ENCODE measurements at regions not wholly inside any gene's neighbourhood (a gene's known extent, or its start where the extent isn't known, plus 50 kb on each side); places are given as distances from the start of the nearest gene placed in this dataset.
"Not testable (repeated sequence)": the region's sequence is repeated elsewhere in the genome, so short reads cannot be mapped to it uniquely, and the experiment has no call there.

DNA sequence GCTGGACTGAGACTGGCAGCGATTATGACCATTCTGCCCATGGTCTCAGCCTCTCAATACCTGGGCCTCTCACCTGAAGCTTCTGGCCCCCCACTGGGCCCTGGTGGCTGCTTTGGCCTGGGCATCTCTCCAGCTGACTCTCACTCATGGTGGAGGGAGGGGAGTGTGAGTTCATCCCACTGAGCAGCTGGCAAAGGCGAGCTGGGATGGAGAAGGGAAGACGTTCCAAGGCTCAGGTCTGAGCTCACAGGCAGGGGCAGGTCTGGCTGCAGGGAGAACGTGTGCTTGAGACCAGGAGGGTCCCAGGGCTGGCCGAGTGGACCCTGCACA is 103.5 kb downstream of the TMEM121 start:
- CTCF ChIA-PET: no interaction called here
- no peak overlapping the region for H3K27ac ChIP-seq
- no peak for DNase-seq (ENCODE audit: low spot score)
- TF ChIP-seq, protein P1, sequence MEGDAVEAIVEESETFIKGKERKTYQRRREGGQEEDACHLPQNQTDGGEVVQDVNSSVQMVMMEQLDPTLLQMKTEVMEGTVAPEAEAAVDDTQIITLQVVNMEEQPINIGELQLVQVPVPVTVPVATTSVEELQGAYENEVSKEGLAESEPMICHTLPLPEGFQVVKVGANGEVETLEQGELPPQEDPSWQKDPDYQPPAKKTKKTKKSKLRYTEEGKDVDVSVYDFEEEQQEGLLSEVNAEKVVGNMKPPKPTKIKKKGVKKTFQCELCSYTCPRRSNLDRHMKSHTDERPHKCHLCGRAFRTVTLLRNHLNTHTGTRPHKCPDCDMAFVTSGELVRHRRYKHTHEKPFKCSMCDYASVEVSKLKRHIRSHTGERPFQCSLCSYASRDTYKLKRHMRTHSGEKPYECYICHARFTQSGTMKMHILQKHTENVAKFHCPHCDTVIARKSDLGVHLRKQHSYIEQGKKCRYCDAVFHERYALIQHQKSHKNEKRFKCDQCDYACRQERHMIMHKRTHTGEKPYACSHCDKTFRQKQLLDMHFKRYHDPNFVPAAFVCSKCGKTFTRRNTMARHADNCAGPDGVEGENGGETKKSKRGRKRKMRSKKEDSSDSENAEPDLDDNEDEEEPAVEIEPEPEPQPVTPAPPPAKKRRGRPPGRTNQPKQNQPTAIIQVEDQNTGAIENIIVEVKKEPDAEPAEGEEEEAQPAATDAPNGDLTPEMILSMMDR (conservative IDR thresholded peaks at IDR 0.05; ENCODE audit: low read depth): no peak
- POLR2A ChIA-PET (ENCODE audit: low non-redundant PET): no interaction called here

DNA sequence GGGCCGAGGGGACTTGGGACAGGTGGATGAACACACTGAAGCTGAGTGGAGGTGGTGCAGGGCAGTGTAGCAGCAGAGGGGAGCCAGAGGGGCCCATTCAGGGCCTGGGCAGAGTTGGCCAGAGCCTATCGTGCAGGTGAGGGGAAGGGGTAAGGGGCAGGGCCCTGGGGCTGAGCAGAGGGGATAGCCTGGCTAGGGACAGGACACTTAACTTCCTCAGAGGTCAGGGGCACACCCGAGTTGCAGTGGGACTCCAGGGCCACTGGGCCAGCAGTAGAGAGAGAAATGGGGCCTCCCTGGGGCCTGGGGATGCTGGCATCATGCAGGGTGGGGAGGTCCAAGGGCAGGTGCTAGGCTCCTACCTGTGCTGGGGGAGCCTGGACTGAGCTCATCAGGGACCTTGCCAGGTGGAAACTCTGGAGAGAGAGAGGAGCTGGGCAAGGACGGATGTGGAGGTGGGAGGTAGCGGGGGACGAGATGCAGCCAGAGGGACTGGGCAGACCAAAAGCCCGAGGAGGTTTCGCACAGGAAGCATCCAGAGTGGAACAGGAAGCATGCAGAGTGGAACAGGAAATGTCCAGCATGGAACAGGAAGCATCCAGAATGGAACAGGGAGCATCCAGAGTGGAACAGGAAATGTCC is 104.0 kb downstream of the TMEM121 start:
- DNase-seq (ENCODE audit: low spot score); CTCF ChIA-PET; POLR2A ChIA-PET (ENCODE audit: low non-redundant PET); H3K27ac ChIP-seq: not testable (repeated sequence)

DNA sequence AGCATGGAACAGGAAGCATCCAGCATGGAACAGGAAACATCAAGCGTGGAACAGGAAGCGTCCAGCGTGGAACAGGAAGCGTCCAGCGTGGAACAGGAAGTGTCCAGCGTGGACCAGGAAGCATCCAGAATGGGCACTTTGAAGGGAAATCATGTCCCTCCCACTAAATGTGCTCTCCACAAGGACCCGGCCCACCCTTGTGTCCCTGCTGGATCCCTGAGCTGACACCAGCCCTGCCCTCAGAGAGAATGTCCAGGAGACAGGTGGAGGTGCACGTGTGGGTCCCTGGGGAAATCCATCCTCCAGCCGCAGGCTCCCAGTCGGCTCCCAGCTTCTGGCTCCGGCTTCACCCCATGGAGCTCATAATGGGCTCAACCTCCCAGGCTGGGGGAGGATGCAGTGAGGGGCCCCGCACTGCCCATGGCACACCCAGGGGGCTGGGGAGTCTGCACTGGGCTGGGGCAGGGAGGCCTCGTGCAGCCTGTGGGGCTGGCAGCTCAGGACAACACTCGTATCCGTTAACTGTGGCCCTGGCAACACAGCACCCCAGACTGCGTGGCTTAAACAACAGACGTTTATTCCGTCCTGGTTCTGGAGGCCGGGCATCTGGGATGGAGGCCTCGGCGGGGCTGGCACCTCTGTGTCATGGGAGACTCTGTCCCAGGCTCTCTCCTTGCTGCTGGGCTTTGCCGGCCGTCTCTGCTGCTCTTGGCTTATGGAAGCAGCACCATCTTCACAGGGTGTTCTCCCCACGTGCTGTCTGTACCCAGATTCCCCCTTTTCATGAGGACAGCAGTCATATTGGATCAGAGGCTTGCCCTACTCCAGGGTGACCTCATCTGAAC is 104.8 kb downstream of the TMEM121 start:
- CTCF ChIA-PET; H3K27ac ChIP-seq; DNase-seq (ENCODE audit: low spot score); POLR2A ChIA-PET (ENCODE audit: low non-redundant PET): not testable (repeated sequence)

DNA sequence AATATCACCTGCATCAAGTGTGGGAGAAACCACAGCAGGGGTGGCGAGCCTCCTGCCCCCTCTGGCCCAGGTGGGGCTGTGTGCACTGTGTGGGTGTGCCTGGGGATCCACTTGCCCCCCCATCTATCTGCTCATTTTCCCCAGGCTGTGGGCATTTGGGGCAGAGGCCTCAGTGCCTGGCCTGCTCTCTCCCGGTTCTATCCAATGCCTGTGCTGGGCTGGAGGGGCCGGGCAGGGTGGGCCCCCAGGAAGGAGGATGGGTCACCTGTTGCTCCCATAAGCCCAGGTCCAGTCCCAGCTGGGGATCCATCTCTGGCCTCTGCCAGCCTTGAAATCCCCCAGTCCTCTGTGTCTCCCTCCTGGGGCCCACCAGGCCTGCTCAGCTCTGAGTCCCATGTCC is 105.6 kb downstream of the TMEM121 start:
- TF ChIP-seq, protein P1 (conservative IDR thresholded peaks at IDR 0.05; ENCODE audit: low read depth): no peak
- no peak for DNase-seq (ENCODE audit: low spot score)
- CTCF ChIA-PET: no interaction called here
- H3K27ac ChIP-seq: no peak overlapping the region
- POLR2A ChIA-PET (ENCODE audit: low non-redundant PET): no interaction called here

DNA sequence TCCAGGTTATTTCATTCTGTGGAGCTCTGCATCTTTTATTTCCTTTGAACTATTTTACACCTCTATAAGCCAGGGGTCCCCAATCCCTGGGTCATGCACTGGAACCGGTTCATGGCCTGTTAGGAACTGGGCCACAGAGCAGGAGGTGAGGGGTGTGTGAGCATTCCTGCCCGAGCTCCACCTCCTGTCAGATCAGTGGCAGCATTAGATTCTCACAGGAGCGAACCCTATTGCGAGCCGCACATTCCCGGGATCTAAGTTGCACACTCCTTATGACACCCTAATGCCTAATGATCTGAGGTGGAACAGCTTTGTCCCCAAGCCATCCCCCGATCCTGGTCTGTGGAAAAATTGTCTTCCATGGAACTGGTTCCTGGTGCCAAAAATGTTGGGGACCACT is 107.2 kb downstream of the TMEM121 start:
- POLR2A ChIA-PET (ENCODE audit: low non-redundant PET); H3K27ac ChIP-seq; DNase-seq (ENCODE audit: low spot score); CTCF ChIA-PET: not testable (repeated sequence)

DNA sequence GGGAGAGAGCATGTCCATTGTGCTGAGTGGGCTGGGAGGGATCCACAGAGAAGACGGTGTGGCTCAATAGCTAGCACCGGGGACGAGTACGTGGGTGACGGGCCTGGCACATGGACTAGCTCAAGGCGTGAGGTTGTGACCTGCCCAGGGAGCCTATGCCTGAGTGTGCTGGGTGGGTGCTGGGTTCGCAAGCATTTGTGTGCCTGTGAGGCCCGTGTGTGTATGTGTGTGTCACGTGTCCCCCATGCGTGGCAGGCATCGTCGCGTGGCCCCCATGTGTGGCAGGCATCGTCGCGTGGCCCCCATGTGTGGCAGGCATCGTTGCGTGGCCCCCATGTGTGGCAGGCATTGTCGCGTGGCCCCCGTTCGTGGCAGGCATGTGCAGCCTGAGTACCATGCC is 109.2 kb downstream of the TMEM121 start:
- CTCF ChIA-PET: interaction anchor here (0.6 kb wide), 1 partner anchor 558 kb away, joined by 3 read pairs; no protein-coding TSS in a partner anchor
- TF ChIP-seq, protein P1 (conservative IDR thresholded peaks at IDR 0.05; ENCODE audit: low read depth): no peak
- DNase-seq (ENCODE audit: low spot score): no peak
- no peak overlapping the region for H3K27ac ChIP-seq
- POLR2A ChIA-PET (ENCODE audit: low non-redundant PET): no interaction called here

DNA sequence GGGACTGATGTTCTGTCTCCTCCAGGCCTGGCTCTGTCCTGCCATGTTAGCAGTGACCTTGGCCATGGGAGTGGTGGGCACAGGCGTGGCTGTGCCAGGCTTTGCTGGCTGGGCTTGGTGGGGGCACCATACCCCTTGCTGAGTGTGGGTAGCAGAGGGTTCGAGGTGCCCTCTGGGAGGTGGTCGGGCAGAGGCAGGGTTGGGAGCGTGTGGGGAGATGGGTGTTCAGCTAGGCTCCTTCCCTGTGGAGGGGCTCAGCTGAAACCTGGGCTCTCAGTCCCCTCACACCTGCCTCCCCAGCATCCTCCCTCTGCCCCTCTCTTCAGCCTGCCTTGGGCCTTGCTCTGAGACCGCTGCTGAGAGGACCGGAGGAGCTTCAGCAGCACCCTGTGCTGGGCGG is 109.6 kb downstream of the TMEM121 start:
- H3K27ac ChIP-seq; CTCF ChIA-PET; DNase-seq (ENCODE audit: low spot score); POLR2A ChIA-PET (ENCODE audit: low non-redundant PET): not testable (repeated sequence)

DNA sequence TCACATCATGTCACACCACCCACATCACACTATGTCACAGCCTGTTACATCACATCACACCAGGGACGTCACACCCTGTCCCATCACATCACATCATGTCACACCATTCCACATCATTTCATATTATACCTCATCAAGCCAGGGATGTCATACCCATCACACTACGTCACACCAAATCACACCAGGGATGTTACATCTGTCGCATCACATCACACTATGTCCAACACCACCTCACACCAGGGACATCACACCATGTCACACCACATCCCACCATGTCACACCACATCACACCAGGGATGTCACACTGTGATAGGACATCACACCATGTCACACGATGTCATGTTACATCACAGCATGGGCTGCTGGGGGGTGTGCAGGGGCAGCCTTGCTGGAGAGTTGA is 110.6 kb downstream of the TMEM121 start:
- TF ChIP-seq, protein P1 (conservative IDR thresholded peaks at IDR 0.05; ENCODE audit: low read depth): no peak
- H3K27ac ChIP-seq: no peak overlapping the region
- POLR2A ChIA-PET (ENCODE audit: low non-redundant PET): no interaction called here
- no peak for DNase-seq (ENCODE audit: low spot score)
- CTCF ChIA-PET: no interaction called here

DNA sequence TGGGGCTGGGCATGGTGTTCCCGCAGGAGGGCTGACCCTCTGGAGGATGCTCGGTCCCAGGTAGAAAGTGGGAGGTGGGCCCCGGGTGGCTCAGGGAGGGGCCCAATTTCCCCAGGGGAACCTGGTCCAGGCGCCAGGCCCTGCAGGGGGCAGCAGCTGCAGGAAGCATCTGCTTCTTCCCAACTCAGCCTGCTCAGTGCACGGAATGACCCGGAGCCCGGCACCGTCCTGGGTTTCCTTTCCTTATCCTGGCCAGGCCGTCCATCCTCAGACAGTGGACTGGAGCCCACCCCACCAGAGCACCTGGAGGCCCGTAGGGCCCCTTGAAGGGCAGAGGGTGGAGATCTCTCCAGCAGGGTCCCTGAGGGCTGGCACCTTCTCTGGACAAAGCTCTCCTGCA is 111.0 kb downstream of the TMEM121 start:
- POLR2A ChIA-PET (ENCODE audit: low non-redundant PET); DNase-seq (ENCODE audit: low spot score); CTCF ChIA-PET; H3K27ac ChIP-seq: not testable (repeated sequence)

DNA sequence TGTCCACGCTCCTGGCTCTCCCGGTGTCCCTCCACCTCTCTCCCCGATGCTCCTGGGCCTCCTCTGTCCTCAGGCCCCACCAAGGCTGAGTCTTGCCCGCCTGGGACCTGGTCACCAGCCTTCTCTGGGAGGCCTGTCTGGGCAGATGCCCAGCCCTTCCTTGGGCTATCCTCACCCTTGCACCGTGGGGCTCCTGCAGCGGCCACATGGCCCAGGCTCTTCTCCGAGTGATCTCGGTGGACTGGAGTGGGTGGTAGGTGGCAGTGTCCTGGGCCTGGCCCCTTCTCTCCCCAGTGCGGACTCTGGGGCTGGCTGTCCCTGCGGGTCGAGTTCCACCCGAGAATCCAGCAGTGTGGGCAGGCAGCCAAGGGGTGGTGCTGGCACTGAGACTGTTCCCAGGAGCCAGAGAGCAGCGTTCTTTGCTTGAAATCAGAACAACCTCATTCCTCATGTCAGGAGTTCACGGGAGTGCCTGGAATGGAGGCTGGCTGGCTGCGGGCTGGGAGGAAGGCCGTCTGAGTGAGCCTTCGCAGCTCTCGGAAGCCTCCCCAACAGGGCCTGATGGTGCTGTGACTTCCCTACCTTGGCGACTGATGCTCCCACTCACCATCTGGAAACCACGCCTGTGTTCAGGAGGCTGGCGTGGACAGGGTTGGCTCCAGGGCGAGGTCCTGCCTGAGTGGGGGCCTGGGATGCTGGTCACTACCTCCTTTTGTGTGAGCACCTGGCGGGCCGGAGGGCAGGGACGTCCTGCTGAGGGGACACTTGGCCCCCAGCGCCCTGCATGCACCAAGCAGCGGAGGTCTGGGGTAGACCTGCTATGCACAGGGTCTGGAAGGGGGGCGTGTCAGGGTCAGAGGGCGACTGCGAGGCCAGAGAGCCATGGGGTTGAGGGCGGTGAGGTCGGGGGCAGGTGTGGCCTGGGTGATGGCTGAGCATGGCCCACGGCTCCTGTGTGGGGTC is 113.9 kb downstream of the TMEM121 start:
- H3K27ac ChIP-seq; DNase-seq (ENCODE audit: low spot score); CTCF ChIA-PET; POLR2A ChIA-PET (ENCODE audit: low non-redundant PET): not testable (repeated sequence)
